ENCODE measurements at regions not wholly inside any gene's neighbourhood (a gene's known extent, or its start where the extent isn't known, plus 50 kb on each side); places are given as distances from the start of the nearest gene placed in this dataset.

DNA sequence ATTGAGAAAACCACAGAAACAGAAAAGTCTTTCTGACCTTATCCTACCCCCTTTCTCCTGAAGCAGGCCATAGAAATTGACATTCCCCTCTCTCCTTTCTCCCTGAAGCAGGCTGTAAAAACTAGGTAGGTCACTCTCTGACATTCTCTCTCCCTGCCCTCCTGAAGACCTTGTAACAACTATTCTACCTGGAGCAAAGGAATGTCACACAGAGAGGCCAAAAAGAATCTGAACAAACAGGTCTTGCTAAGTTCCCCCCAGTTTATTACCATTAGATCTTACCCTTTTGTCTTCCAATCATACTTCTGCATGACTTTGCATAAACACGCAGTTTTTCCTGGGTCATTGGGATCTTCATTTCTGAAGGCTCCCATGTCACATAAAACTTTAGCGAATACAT, 198.3 kb upstream of the GYPA start (continued):
- TF ChIP-seq YY1 (IDR thresholded peaks at IDR 0.05), result no peak

DNA sequence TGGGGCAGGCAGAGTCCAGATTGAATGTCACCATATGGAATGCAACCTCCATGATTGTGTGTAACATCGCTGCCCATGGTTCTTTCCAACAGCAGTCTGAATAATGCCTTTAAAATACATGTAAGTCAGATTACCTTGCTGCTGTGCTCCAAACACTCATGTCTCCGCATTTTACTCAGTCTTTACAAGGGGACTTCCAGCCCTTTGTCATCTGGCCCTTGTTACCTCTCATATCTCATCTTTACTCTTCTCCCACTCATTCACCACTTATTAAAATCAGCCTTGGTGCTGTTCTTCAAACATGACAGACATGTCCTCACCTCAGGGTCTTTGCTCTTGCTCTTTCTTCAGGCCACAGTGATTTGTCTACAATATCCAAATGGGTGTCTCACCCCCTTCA, 200.4 kb upstream of the GYPA start:
- no peaks in the 10 kb centered on the region for H3K27me3 ChIP-seq (ENCODE audit: control insufficient read depth in 4 of 4, insufficient read depth in 4 of 4, low read length in 3 of 4)
- 84% methylated on average over 2 of the region's 2 CpGs for WGBS
- TF ChIP-seq, protein P1, sequence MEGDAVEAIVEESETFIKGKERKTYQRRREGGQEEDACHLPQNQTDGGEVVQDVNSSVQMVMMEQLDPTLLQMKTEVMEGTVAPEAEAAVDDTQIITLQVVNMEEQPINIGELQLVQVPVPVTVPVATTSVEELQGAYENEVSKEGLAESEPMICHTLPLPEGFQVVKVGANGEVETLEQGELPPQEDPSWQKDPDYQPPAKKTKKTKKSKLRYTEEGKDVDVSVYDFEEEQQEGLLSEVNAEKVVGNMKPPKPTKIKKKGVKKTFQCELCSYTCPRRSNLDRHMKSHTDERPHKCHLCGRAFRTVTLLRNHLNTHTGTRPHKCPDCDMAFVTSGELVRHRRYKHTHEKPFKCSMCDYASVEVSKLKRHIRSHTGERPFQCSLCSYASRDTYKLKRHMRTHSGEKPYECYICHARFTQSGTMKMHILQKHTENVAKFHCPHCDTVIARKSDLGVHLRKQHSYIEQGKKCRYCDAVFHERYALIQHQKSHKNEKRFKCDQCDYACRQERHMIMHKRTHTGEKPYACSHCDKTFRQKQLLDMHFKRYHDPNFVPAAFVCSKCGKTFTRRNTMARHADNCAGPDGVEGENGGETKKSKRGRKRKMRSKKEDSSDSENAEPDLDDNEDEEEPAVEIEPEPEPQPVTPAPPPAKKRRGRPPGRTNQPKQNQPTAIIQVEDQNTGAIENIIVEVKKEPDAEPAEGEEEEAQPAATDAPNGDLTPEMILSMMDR (IDR thresholded peaks at IDR 0.05; ENCODE audit: low read depth, low read length, missing input control), result no peak
- TF ChIP-seq GABPA (IDR thresholded peaks at IDR 0.05 in 1 of 2, conservative IDR thresholded peaks at IDR 0.05 in 1 of 2) (no peak), RAD21 (IDR thresholded peaks at IDR 0.05) (no peak), FOXA1 (IDR thresholded peaks at IDR 0.05) (no peak), YY1 (IDR thresholded peaks at IDR 0.05) (no peak), EGR1 (IDR thresholded peaks at IDR 0.05; ENCODE audit: low read depth in 2 of 2) (no peak), NR2F2 (IDR thresholded peaks at IDR 0.05) (no peak), JUND (IDR thresholded peaks at IDR 0.05) (no peak), FOXA2 (IDR thresholded peaks at IDR 0.05) (no peak), RXRA (IDR thresholded peaks at IDR 0.05) (no peak), HNF4A (conservative IDR thresholded peaks at IDR 0.05) (no peak), HNF4G (IDR thresholded peaks at IDR 0.05) (no peak), TAF1 (conservative IDR thresholded peaks at IDR 0.05) (no peak), SP1 (IDR thresholded peaks at IDR 0.05) (no peak)
- TF ChIP-seq, protein P2, sequence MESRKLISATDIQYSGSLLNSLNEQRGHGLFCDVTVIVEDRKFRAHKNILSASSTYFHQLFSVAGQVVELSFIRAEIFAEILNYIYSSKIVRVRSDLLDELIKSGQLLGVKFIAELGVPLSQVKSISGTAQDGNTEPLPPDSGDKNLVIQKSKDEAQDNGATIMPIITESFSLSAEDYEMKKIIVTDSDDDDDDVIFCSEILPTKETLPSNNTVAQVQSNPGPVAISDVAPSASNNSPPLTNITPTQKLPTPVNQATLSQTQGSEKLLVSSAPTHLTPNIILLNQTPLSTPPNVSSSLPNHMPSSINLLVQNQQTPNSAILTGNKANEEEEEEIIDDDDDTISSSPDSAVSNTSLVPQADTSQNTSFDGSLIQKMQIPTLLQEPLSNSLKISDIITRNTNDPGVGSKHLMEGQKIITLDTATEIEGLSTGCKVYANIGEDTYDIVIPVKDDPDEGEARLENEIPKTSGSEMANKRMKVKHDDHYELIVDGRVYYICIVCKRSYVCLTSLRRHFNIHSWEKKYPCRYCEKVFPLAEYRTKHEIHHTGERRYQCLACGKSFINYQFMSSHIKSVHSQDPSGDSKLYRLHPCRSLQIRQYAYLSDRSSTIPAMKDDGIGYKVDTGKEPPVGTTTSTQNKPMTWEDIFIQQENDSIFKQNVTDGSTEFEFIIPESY (IDR thresholded peaks at IDR 0.05), result no peak
- TF ChIP-seq, protein P3, sequence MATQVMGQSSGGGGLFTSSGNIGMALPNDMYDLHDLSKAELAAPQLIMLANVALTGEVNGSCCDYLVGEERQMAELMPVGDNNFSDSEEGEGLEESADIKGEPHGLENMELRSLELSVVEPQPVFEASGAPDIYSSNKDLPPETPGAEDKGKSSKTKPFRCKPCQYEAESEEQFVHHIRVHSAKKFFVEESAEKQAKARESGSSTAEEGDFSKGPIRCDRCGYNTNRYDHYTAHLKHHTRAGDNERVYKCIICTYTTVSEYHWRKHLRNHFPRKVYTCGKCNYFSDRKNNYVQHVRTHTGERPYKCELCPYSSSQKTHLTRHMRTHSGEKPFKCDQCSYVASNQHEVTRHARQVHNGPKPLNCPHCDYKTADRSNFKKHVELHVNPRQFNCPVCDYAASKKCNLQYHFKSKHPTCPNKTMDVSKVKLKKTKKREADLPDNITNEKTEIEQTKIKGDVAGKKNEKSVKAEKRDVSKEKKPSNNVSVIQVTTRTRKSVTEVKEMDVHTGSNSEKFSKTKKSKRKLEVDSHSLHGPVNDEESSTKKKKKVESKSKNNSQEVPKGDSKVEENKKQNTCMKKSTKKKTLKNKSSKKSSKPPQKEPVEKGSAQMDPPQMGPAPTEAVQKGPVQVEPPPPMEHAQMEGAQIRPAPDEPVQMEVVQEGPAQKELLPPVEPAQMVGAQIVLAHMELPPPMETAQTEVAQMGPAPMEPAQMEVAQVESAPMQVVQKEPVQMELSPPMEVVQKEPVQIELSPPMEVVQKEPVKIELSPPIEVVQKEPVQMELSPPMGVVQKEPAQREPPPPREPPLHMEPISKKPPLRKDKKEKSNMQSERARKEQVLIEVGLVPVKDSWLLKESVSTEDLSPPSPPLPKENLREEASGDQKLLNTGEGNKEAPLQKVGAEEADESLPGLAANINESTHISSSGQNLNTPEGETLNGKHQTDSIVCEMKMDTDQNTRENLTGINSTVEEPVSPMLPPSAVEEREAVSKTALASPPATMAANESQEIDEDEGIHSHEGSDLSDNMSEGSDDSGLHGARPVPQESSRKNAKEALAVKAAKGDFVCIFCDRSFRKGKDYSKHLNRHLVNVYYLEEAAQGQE (IDR thresholded peaks at IDR 0.05), result no peak
- TF ChIP-seq, protein P4, sequence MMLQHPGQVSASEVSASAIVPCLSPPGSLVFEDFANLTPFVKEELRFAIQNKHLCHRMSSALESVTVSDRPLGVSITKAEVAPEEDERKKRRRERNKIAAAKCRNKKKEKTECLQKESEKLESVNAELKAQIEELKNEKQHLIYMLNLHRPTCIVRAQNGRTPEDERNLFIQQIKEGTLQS (IDR thresholded peaks at IDR 0.05), result no peak
- TF ChIP-seq, protein P5, sequence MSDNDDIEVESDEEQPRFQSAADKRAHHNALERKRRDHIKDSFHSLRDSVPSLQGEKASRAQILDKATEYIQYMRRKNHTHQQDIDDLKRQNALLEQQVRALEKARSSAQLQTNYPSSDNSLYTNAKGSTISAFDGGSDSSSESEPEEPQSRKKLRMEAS (IDR thresholded peaks at IDR 0.05), result no peak
- H3K9ac ChIP-seq (ENCODE audit: low read depth in 1 of 2, low read length in 2 of 2), result no peak overlapping the region
- H3K4me3 ChIP-seq (ENCODE audit: low read depth in 1 of 3, low read length in 3 of 3), result no peak overlapping the region
- H3K9me3 ChIP-seq (ENCODE audit: control insufficient read depth in 4 of 4, low read length in 3 of 4), result peaks cover 0 to 3% (median under 1%) of the 10 kb centered on the region in 4 donors
- H3K27ac ChIP-seq (ENCODE audit: low read depth in 1 of 2, low read length in 2 of 2), result no peak overlapping the region
- H3K36me3 ChIP-seq (ENCODE audit: control insufficient read depth in 4 of 4, insufficient read depth in 3 of 4, low read depth in 1 of 4, low read length in 3 of 4), result no peaks in the 10 kb centered on the region
- no peak for DNase-seq (ENCODE audit: low spot score)
- no peaks in the 10 kb centered on the region for H3K4me1 ChIP-seq (ENCODE audit: control insufficient read depth in 4 of 4, insufficient read depth in 4 of 4, low read length in 3 of 4)

All from liver (tissue), 8 donors.